ENCODE measurements at regions not wholly inside any gene's neighbourhood (a gene's known extent, or its start where the extent isn't known, plus 50 kb on each side); places are given as distances from the start of the nearest gene placed in this dataset.

GRCh38 chr2:33680644-33681363 lies 81.7 kb upstream of the FAM98A start:
- no peak for DNase-seq (ENCODE audit: low read depth, low spot score)
- Histone ChIP-seq H3K27ac (ENCODE audit: control insufficient read depth, insufficient read depth) (no peak overlapping the region), H3K9ac (ENCODE audit: control insufficient read depth, insufficient read depth, low read length) (no peak overlapping the region), H4K20me1 (ENCODE audit: control insufficient read depth, insufficient read depth) (no peaks in the 10 kb centered on the region), H3K4me2 (ENCODE audit: control insufficient read depth, insufficient read depth) (no peak overlapping the region), H3K4me1 (ENCODE audit: control insufficient read depth, insufficient read depth, low read length) (no peaks in the 10 kb centered on the region), H2AFZ (ENCODE audit: control insufficient read depth, low read depth, low read length) (no peak overlapping the region), H3K9me3 (replicated peaks; ENCODE audit: control insufficient read depth, insufficient read depth, low read length) (no peaks in the 10 kb centered on the region), H3K36me3 (ENCODE audit: control insufficient read depth in 2 of 2, insufficient read depth in 2 of 2, low read length in 1 of 2) (no peaks in the 10 kb centered on the region), H3K27me3 (replicated peaks in 1 of 2; ENCODE audit: control insufficient read depth in 2 of 2, insufficient read depth in 2 of 2, low read length in 1 of 2) (no peaks in the 10 kb centered on the region), H3K4me3 (no peak overlapping the region), H3K79me2 (ENCODE audit: control insufficient read depth, insufficient read depth, low read length) (no peaks in the 10 kb centered on the region)
- CTCF ChIA-PET, result no interaction called here
- no peak for ATAC-seq
- in situ Hi-C loops (cut with MboI) (loop anchor here (25.0 kb wide), 1 partner anchor 1731 kb away; no protein-coding TSS in a partner anchor), intact Hi-C loops (cut with micrococcal nuclease; ENCODE audit: unreplicated experiment) (no loop called here)
- RAD21 ChIA-PET (ENCODE audit: unreplicated experiment), result no interaction called here
- POLR2A ChIA-PET, result no interaction called here
- no TSS peak for BruUV-seq (replicated peaks)
- SMC1A ChIA-PET (ENCODE audit: uncharacterized antibody, unreplicated experiment), result no interaction called here
- FAIRE-seq, result no peak
- 58% methylated on average over 12 of the region's 12 CpGs for WGBS (ENCODE audit: insufficient coverage, insufficient replicate concordance, low lambda C conversion rate, missing lambda C conversion rate)
- TF ChIP-seq, protein P1, sequence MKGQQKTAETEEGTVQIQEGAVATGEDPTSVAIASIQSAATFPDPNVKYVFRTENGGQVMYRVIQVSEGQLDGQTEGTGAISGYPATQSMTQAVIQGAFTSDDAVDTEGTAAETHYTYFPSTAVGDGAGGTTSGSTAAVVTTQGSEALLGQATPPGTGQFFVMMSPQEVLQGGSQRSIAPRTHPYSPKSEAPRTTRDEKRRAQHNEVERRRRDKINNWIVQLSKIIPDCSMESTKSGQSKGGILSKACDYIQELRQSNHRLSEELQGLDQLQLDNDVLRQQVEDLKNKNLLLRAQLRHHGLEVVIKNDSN (IDR thresholded peaks at IDR 0.05; ENCODE audit: borderline replicate concordance, extremely low read length, insufficient read depth, low read depth, low read length), result no peak

DNA sequence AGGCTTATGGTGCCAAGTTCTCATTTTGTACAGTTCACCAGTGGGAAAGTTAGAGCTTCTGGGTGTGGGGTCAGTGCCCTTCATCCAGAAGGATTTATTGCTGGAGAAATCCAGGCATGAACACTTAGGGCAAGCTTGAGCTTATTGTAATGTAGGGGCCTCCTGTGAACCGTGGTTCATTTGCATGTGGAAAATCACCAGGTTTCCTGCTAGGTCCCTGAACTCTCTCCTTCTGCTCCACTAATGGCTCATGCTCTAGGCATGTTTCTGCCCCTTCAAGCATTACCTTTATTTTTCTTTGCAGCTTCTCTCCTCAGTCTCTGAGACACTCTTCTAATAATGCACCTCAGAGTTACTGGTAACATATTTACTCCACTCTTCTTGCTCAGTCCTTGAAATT lies 79.3 kb upstream of the FAM98A start:
- BruUV-seq (replicated peaks), result no TSS peak
- no peaks in the 10 kb centered on the region for H3K4me1 ChIP-seq (ENCODE audit: control insufficient read depth, insufficient read depth, low read length)
- intact Hi-C loops (cut with micrococcal nuclease; ENCODE audit: unreplicated experiment) (loop anchor here (10.0 kb wide), 3 partner anchors 416 to 1666 kb away; no protein-coding TSS in a partner anchor), in situ Hi-C loops (cut with MboI) (loop anchor here (25.0 kb wide), 1 partner anchor 1734 kb away; no protein-coding TSS in a partner anchor)
- no peaks in the 10 kb centered on the region for H3K9me3 ChIP-seq (replicated peaks; ENCODE audit: control insufficient read depth, insufficient read depth, low read length)
- H3K4me3 ChIP-seq, result no peak overlapping the region
- no peak overlapping the region for H2AFZ ChIP-seq (ENCODE audit: control insufficient read depth, low read depth, low read length)
- ChIA-PET RAD21 (ENCODE audit: unreplicated experiment) (interaction anchor here (1.1 kb wide), 1 partner anchor 29 kb away, joined by 3 read pairs; no protein-coding TSS in a partner anchor), POLR2A (no interaction called here), CTCF (no interaction called here), SMC1A (ENCODE audit: uncharacterized antibody, unreplicated experiment) (no interaction called here)
- ATAC-seq, result no peak
- H3K79me2 ChIP-seq (ENCODE audit: control insufficient read depth, insufficient read depth, low read length), result no peaks in the 10 kb centered on the region
- no peaks in the 10 kb centered on the region for H4K20me1 ChIP-seq (ENCODE audit: control insufficient read depth, insufficient read depth)
- WGBS (ENCODE audit: insufficient coverage, insufficient replicate concordance, low lambda C conversion rate, missing lambda C conversion rate), result 0% methylated on average over 1 of the region's 1 CpG
- FAIRE-seq, result no peak
- no peak for DNase-seq (ENCODE audit: low read depth, low spot score)
- H3K36me3 ChIP-seq (ENCODE audit: control insufficient read depth in 2 of 2, insufficient read depth in 2 of 2, low read length in 1 of 2), result no peaks in the 10 kb centered on the region
- no peak overlapping the region for H3K27ac ChIP-seq (ENCODE audit: control insufficient read depth, insufficient read depth)
- no peak overlapping the region for H3K4me2 ChIP-seq (ENCODE audit: control insufficient read depth, insufficient read depth)
- H3K9ac ChIP-seq (ENCODE audit: control insufficient read depth, insufficient read depth, low read length), result no peak overlapping the region
- H3K27me3 ChIP-seq (replicated peaks in 1 of 2; ENCODE audit: control insufficient read depth in 2 of 2, insufficient read depth in 2 of 2, low read length in 1 of 2), result no peaks in the 10 kb centered on the region
- TF ChIP-seq NKRF (conservative IDR thresholded peaks at IDR 0.05), result no peak
- TF ChIP-seq HDGF (IDR thresholded peaks at IDR 0.05), result no peak
- TF ChIP-seq BRCA1 (IDR thresholded peaks at IDR 0.05; ENCODE audit: low read depth, low read length), result no peak
- TF ChIP-seq ESRRA (IDR thresholded peaks at IDR 0.05; ENCODE audit: low read length), result no peak
- TF ChIP-seq CUX1 (IDR thresholded peaks at IDR 0.05; ENCODE audit: insufficient replicate concordance, low read depth, low read length), result no peak
- TF ChIP-seq POLR2AphosphoS2 (IDR thresholded peaks at IDR 0.05; ENCODE audit: low read depth, low read length), result no peak
- no peak for TF ChIP-seq SPI1 (IDR thresholded peaks at IDR 0.05; ENCODE audit: borderline replicate concordance, insufficient read depth, low read depth, low read length)

Data from GM12878 (cell line).